IMR-90 (cell line): ENCODE measurements at regions not wholly inside any gene's neighbourhood (a gene's known extent, or its start where the extent isn't known, plus 50 kb on each side); places are given as distances from the start of the nearest gene placed in this dataset.

Experiments
- ATAC-seq: fragments of 200-7000 bp; cut with Tn5 transposase; 2 replicates; pipeline ENCODE4 v1.9.1; 2020; ENCODE audit warnings: low read depth, mild to moderate bottlenecking, moderate library complexity
- BruUV-seq: library from RNA; stranded (reverse); fragments of 400-500 nt; replicated peaks from 2 replicates; lab custom pipeline; 2021; lab: Mats Ljungman, UMichigan
- CTCF ChIA-PET: fragments of 300-600 bp; formaldehyde crosslinking; extraction: SDS; loops from one replicate; lab custom pipeline; 2021; ENCODE audit warnings: antibody characterized with exemption; lab: Yijun Ruan, JAX
- POLR2A ChIA-PET: fragments of 300-600 bp; sonication (Branson Sonifier 250); formaldehyde crosslinking; loops from one replicate; lab custom pipeline; 2022; ENCODE audit warnings: antibody characterized with exemption; ENCODE audit not compliant: unreplicated experiment; lab: Charles Lee
- DNase-seq: peaks from one replicate; pipeline ENCODE4 v3.0.0; 2013
- H2AFZ ChIP-seq: replicated peaks from 2 replicates; pipeline ENCODE3; 2013; ENCODE audit warnings: low read length, mild to moderate bottlenecking; ENCODE audit not compliant: poor library complexity
- H2AK5ac ChIP-seq: 2 replicates; pipeline ENCODE4 v1.6.1; 2013; ENCODE audit warnings: low read depth, low read length, inconsistent platforms
- H2AK9ac ChIP-seq: replicated peaks from 2 replicates; pipeline ENCODE3; 2013; ENCODE audit warnings: mild to moderate bottlenecking, low read depth, low read length, moderate library complexity; ENCODE audit not compliant: poor library complexity
- H2BK120ac ChIP-seq: 2 replicates; pipeline ENCODE4 v1.6.1; 2013; ENCODE audit warnings: low read depth, low read length, inconsistent platforms
- H2BK15ac ChIP-seq: 3 replicates; pipeline ENCODE4 v1.6.1; 2013; ENCODE audit warnings: low read depth, low read length, inconsistent platforms
- H2BK20ac ChIP-seq: 2 replicates; pipeline ENCODE4 v1.6.1; 2013; ENCODE audit warnings: low read depth, mild to moderate bottlenecking, inconsistent platforms, low read length, moderate library complexity
- H2BK5ac ChIP-seq: 2 replicates; pipeline ENCODE4 v1.6.1; 2013; ENCODE audit warnings: mild to moderate bottlenecking, low read depth, low read length, inconsistent platforms; ENCODE audit not compliant: poor library complexity, severe bottlenecking
- H3K14ac ChIP-seq: replicated peaks from 2 replicates; pipeline ENCODE4 v1.6.1; 2013; ENCODE audit warnings: low read depth, low read length, inconsistent platforms
- H3K18ac ChIP-seq: 2 replicates; pipeline ENCODE4 v1.6.1; 2013; ENCODE audit warnings: low read depth, low read length, control low read depth
- H3K23ac ChIP-seq: 2 replicates; pipeline ENCODE4 v1.6.1; 2013; ENCODE audit warnings: low read depth, low read length, inconsistent platforms
- H3K27ac ChIP-seq: 2 replicates; pipeline ENCODE4 v1.5.1; 2013; ENCODE audit warnings: mild to moderate bottlenecking, control low read depth, low read length; ENCODE audit not compliant: insufficient read depth
- H3K27me3 ChIP-seq: 2 replicates; pipeline ENCODE4 v1.6.1; 2013; ENCODE audit warnings: low read length; ENCODE audit not compliant: control insufficient read depth, insufficient read depth
- H3K36me3 ChIP-seq: 2 replicates; pipeline ENCODE4 v1.6.1; 2013; ENCODE audit warnings: low read length, mixed read lengths; ENCODE audit not compliant: control insufficient read depth, insufficient read depth
- H3K4ac ChIP-seq: 2 replicates; pipeline ENCODE4 v1.6.1; 2013; ENCODE audit warnings: low read depth, low read length, inconsistent platforms
- H3K4me1 ChIP-seq: 2 replicates; pipeline ENCODE4 v1.6.1; 2013; ENCODE audit warnings: low read length, mixed read lengths; ENCODE audit not compliant: control insufficient read depth, insufficient read depth
- H3K4me2 ChIP-seq: 2 replicates; pipeline ENCODE4 v1.6.1; 2013; ENCODE audit warnings: low read depth, mild to moderate bottlenecking, control low read depth, low read length, moderate library complexity
- H3K4me3 ChIP-seq: 2 replicates; pipeline ENCODE4 v1.5.1; 2013; ENCODE audit warnings: low read depth, mild to moderate bottlenecking, control low read depth, low read length, moderate library complexity; ENCODE audit not compliant: insufficient read depth
- H3K56ac ChIP-seq: 2 replicates; pipeline ENCODE4 v1.6.1; 2013; ENCODE audit warnings: low read length, inconsistent platforms; ENCODE audit not compliant: insufficient read depth; ENCODE audit errors: extremely low read depth
- H3K79me1 ChIP-seq, 2 experiments: 2 replicates each; pipeline ENCODE4 v1.6.1; 2013; ENCODE audit warnings: low read length in 2 of 2, inconsistent platforms in 1 of 2, low read depth in 1 of 2
- H3K9ac ChIP-seq: 2 replicates; pipeline ENCODE4 v1.6.1; 2013; ENCODE audit warnings: low read depth, low read length, control low read depth
- H3K9me1 ChIP-seq: 2 replicates; pipeline ENCODE4 v1.6.1; 2013; ENCODE audit warnings: low read length, inconsistent platforms; ENCODE audit not compliant: insufficient read depth
- H3K9me3 ChIP-seq: 2 replicates; pipeline ENCODE4 v1.6.1; 2013; ENCODE audit warnings: low read length; ENCODE audit not compliant: control insufficient read depth, insufficient read depth
- H4K20me1 ChIP-seq: 2 replicates; pipeline ENCODE4 v1.6.1; 2013; ENCODE audit warnings: low read length, inconsistent platforms; ENCODE audit not compliant: insufficient read depth
- H4K5ac ChIP-seq: 2 replicates; pipeline ENCODE4 v1.6.1; 2013; ENCODE audit warnings: mild to moderate bottlenecking, low read depth, low read length, control low read depth
- H4K8ac ChIP-seq, 2 experiments: 2 replicates each; pipeline ENCODE4 v1.6.1; 2013; ENCODE audit warnings: low read depth in 2 of 2, low read length in 2 of 2, control low read depth in 1 of 2, inconsistent platforms in 1 of 2
- H4K91ac ChIP-seq: 2 replicates; pipeline ENCODE4 v1.6.1; 2013; ENCODE audit warnings: low read depth, low read length, inconsistent platforms; ENCODE audit not compliant: insufficient read depth
- BHLHE40 ChIP-seq: fragments of 150-350 bp; IDR thresholded peaks from 2 replicates; pipeline ENCODE4 v1.6.1; 2016; ENCODE audit warnings: mild to moderate bottlenecking, low read depth, low read length
- CEBPB ChIP-seq: IDR thresholded peaks from 2 replicates; pipeline ENCODE4 v1.6.1; 2012; ENCODE audit warnings: low read depth, low read length, improper control_type of control experiment
- CHD1 ChIP-seq: IDR thresholded peaks from 2 replicates; pipeline ENCODE4 v1.6.1; 2012; ENCODE audit warnings: low read depth, low read length, improper control_type of control experiment
- CTCF ChIP-seq: conservative IDR thresholded peaks from 2 replicates; pipeline ENCODE4 v1.5.1; 2012; ENCODE audit warnings: mild to moderate bottlenecking, low read depth, low read length, improper control_type of control experiment
- ELK1 ChIP-seq: fragments of 150-350 bp; IDR thresholded peaks from 2 replicates; pipeline ENCODE4 v1.6.1; 2016; ENCODE audit warnings: low read depth, mild to moderate bottlenecking, low read length, moderate library complexity, borderline replicate concordance
- FOS ChIP-seq: fragments of 150-350 bp; IDR thresholded peaks from 2 replicates; pipeline ENCODE4 v1.6.1; 2016; ENCODE audit warnings: low read depth, low read length
- MAFK ChIP-seq: IDR thresholded peaks from 2 replicates; pipeline ENCODE4 v1.6.1; 2012; ENCODE audit warnings: low read depth, low read length, improper control_type of control experiment
- MAZ ChIP-seq: IDR thresholded peaks from 2 replicates; pipeline ENCODE4 v1.6.1; 2012; ENCODE audit warnings: low read depth, mild to moderate bottlenecking, low read length, improper control_type of control experiment, moderate library complexity, borderline replicate concordance
- MXI1 ChIP-seq: IDR thresholded peaks from 2 replicates; pipeline ENCODE4 v1.6.1; 2012; ENCODE audit warnings: low read depth, mild to moderate bottlenecking, low read length, moderate library complexity, borderline replicate concordance
- NFE2L2 ChIP-seq: fragments of 150-350 bp; IDR thresholded peaks from 2 replicates; pipeline ENCODE4 v1.6.1; 2016; ENCODE audit warnings: low read depth, mild to moderate bottlenecking, low read length
- POLR2A ChIP-seq: IDR thresholded peaks from 2 replicates; pipeline ENCODE4 v1.6.1; 2012; ENCODE audit warnings: mild to moderate bottlenecking, low read depth, low read length
- RAD21 ChIP-seq: IDR thresholded peaks from 2 replicates; pipeline ENCODE4 v1.6.1; 2012; ENCODE audit warnings: low read length, improper control_type of control experiment
- RCOR1 ChIP-seq: IDR thresholded peaks from 2 replicates; pipeline ENCODE4 v1.6.1; 2012; ENCODE audit warnings: mild to moderate bottlenecking, low read length, improper control_type of control experiment; ENCODE audit not compliant: insufficient replicate concordance
- RFX5 ChIP-seq: IDR thresholded peaks from 2 replicates; pipeline ENCODE4 v1.8.0; 2012; ENCODE audit warnings: low read depth, mild to moderate bottlenecking, low read length, moderate library complexity
- SMC3 ChIP-seq: fragments of 150-350 bp; IDR thresholded peaks from 2 replicates; pipeline ENCODE4 v1.6.1; 2016; ENCODE audit warnings: low read depth, mild to moderate bottlenecking, antibody characterized with exemption, low read length, moderate library complexity
- USF2 ChIP-seq: fragments of 150-350 bp; IDR thresholded peaks from 2 replicates; pipeline ENCODE4 v1.6.1; 2017; ENCODE audit warnings: mild to moderate bottlenecking, antibody characterized with exemption, low read length, low read depth
- WGBS, 2 experiments: methylation state at CpG; one replicate each; pipeline versions ENCODE4 v1.1.5 to v1.1.7; 2013; ENCODE audit warnings: missing lambda C conversion rate in 2 of 2; ENCODE audit not compliant: insufficient read length in 1 of 2; ENCODE audit errors: extremely low coverage in 2 of 2; 5-methylcytosine and 5-hydroxymethylcytosine counted together
- dilution Hi-C: fragments of 300-500 bp; cut with HindIII; formaldehyde crosslinking; loops from one replicate; pipeline ENCODE4 v1.14.3; 2018; ENCODE audit warnings: low sequenced_read_pairs; ENCODE audit not compliant: unreplicated experiment
- in situ Hi-C: fragments of 300-500 bp; cut with MboI; formaldehyde crosslinking; loops from 3 replicates; pipeline ENCODE4 v1.14.3; 2019; ENCODE audit warnings: low sequenced_read_pairs, inconsistent platforms, mixed read lengths
- intact Hi-C: fragments of 100-400 bp; cut with micrococcal nuclease; formaldehyde crosslinking; loops from 2 replicates; pipeline ENCODE4 v1.10.0; 2022

- no peak overlapping the region for H2AFZ ChIP-seq
- no CpG with 5 or more reads among the region's 4 CpGs for WGBS, 2 experiments
- no peak overlapping the region for H3K18ac ChIP-seq
- in situ Hi-C loops, result loop anchor here (10.0 kb wide), 1 partner anchor 1330 kb away; no protein-coding TSS in a partner anchor
- H3K27me3 ChIP-seq, result peaks cover 3% of the 10 kb centered on the region
- no peak overlapping the region for H4K5ac ChIP-seq
- no peak overlapping the region for H4K8ac ChIP-seq
- no peaks in the 10 kb centered on the region for H3K36me3 ChIP-seq
- no peak for TF ChIP-seq RCOR1
- TF ChIP-seq ELK1, result no peak
- TF ChIP-seq CTCF, result no peak
- no peak for TF ChIP-seq USF2
- no peak for TF ChIP-seq RAD21
- no peak for TF ChIP-seq CHD1
- TF ChIP-seq NFE2L2, result no peak
- no peak for TF ChIP-seq SMC3
- TF ChIP-seq FOS, result no peak
- TF ChIP-seq MXI1, result no peak
- no peak for TF ChIP-seq CEBPB
- TF ChIP-seq BHLHE40, result no peak
- no peak for TF ChIP-seq MAFK
- no peak for TF ChIP-seq POLR2A
- no peak for TF ChIP-seq RFX5
- TF ChIP-seq MAZ, result no peak
- no peak overlapping the region for H2BK5ac ChIP-seq
- H3K14ac ChIP-seq, result no peak overlapping the region
- no peak overlapping the region for H4K91ac ChIP-seq
- no peak overlapping the region for H2BK20ac ChIP-seq
- no peak overlapping the region for H2AK9ac ChIP-seq
- H3K79me1 ChIP-seq, result no peaks in the 10 kb centered on the region
- H3K4me1 ChIP-seq, result no peaks in the 10 kb centered on the region
- H3K9ac ChIP-seq, result no peak overlapping the region
- H3K4me3 ChIP-seq, result no peak overlapping the region
- DNase-seq (no peak), ATAC-seq (no peak)
- ChIA-PET POLR2A (no interaction called here), CTCF (no interaction called here)
- dilution Hi-C loops, result no loop called here
- H3K9me1 ChIP-seq, result no peaks in the 10 kb centered on the region
- H2BK15ac ChIP-seq, result no peak overlapping the region
- no peaks in the 10 kb centered on the region for H4K20me1 ChIP-seq
- H3K27ac ChIP-seq, result no peak overlapping the region
- BruUV-seq, result no TSS peak
- H3K56ac ChIP-seq, result no peak overlapping the region
- no peak overlapping the region for H3K23ac ChIP-seq
- H2AK5ac ChIP-seq, result no peak overlapping the region
- no peak overlapping the region for H3K4ac ChIP-seq
- no peak overlapping the region for H2BK120ac ChIP-seq
- intact Hi-C loops, result loop anchor here (10.0 kb wide), 1 partner anchor 680 kb away; no protein-coding TSS in a partner anchor
- no peak overlapping the region for H3K4me2 ChIP-seq
- H3K9me3 ChIP-seq, result no peaks in the 10 kb centered on the region
Measured at GRCh38 chr2:7424481-7424880, 507.3 kb downstream of the RNF144A start.
